ENCODE measurements at regions not wholly inside any gene's neighbourhood (a gene's known extent, or its start where the extent isn't known, plus 50 kb on each side); places are given as distances from the start of the nearest gene placed in this dataset.

DNA sequence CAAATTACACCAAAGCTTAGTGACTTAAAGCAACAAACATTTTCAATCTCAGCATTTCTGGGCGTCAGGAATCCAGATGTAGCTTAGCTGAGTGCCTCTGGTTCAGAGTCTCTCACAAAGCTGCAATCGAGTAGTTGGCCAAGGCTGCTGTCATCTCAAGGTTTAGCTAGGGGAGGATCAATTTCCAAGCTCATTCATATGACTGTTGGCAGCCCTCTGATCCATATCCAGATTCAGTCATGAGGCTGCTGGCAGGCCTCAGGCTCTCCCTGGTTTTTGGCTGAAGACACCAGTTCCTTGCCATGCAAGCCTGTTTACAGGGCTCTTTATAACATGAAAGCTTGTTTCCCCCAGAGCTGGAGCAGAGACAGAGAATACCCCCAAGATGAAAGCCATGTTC is 419.5 kb upstream of the TLE4 start:
- ChIA-PET CTCF (interaction anchor here (0.6 kb wide), 1 partner anchor 552 kb away, joined by 3 read pairs; no protein-coding TSS in a partner anchor), POLR2A (ENCODE audit: low non-redundant PET) (no interaction called here)
- no TSS peak for BruUV-seq (replicated peaks)
- Histone ChIP-seq H3K9me3 (ENCODE audit: low read depth, low read length, poor library complexity, severe bottlenecking) (no peaks in the 10 kb centered on the region), H3K36me3 (ENCODE audit: insufficient read depth, low read length, poor library complexity, severe bottlenecking) (no peaks in the 10 kb centered on the region), H3K27me3 (replicated peaks; ENCODE audit: insufficient read depth, low read depth, low read length, poor library complexity) (no peaks in the 10 kb centered on the region), H3K4me1 (ENCODE audit: insufficient read depth, low read length, poor library complexity, severe bottlenecking) (no peaks in the 10 kb centered on the region), H3K4me3 (ENCODE audit: low read depth, low read length, poor library complexity, severe bottlenecking) (no peak overlapping the region), H3K27ac (ENCODE audit: low read depth, low read length, poor library complexity, severe bottlenecking) (no peak overlapping the region)
- DNase-seq (ENCODE audit: low spot score): no peak
- TF ChIP-seq CTCF (conservative IDR thresholded peaks at IDR 0.05; ENCODE audit: low read depth, low read length) (no peak), EZH2 (IDR thresholded peaks at IDR 0.05; ENCODE audit: borderline replicate concordance, low read depth, low read length, poor library complexity, severe bottlenecking) (no peak)
- intact Hi-C loops (cut with micrococcal nuclease; ENCODE audit: unreplicated experiment): no loop called here

GRCh38 chr9:79154806-79155205 is 417.0 kb upstream of the TLE4 start:
- Histone ChIP-seq H3K27ac (ENCODE audit: low read depth, low read length, poor library complexity, severe bottlenecking) (no peak overlapping the region), H3K27me3 (replicated peaks; ENCODE audit: insufficient read depth, low read depth, low read length, poor library complexity) (peaks cover 11% of the 10 kb centered on the region), H3K4me1 (ENCODE audit: insufficient read depth, low read length, poor library complexity, severe bottlenecking) (no peaks in the 10 kb centered on the region), H3K4me3 (ENCODE audit: low read depth, low read length, poor library complexity, severe bottlenecking) (no peak overlapping the region), H3K36me3 (ENCODE audit: insufficient read depth, low read length, poor library complexity, severe bottlenecking) (no peaks in the 10 kb centered on the region), H3K9me3 (ENCODE audit: low read depth, low read length, poor library complexity, severe bottlenecking) (no peaks in the 10 kb centered on the region)
- intact Hi-C loops (cut with micrococcal nuclease; ENCODE audit: unreplicated experiment): no loop called here
- TF ChIP-seq EZH2 (IDR thresholded peaks at IDR 0.05; ENCODE audit: borderline replicate concordance, low read depth, low read length, poor library complexity, severe bottlenecking) (no peak), CTCF (conservative IDR thresholded peaks at IDR 0.05; ENCODE audit: low read depth, low read length) (no peak)
- POLR2A ChIA-PET (ENCODE audit: low non-redundant PET): interaction anchor here (0.7 kb wide), 1 partner anchor 1004 kb away, joined by 3 read pairs; no protein-coding TSS in a partner anchor
- CTCF ChIA-PET: no interaction called here
- no peak for DNase-seq (ENCODE audit: low spot score)
- no TSS peak for BruUV-seq (replicated peaks)

GRCh38 chr9:79155308-79155707 is 416.5 kb upstream of the TLE4 start:
- Histone ChIP-seq H3K9me3 (ENCODE audit: low read depth, low read length, poor library complexity, severe bottlenecking) (no peaks in the 10 kb centered on the region), H3K4me1 (ENCODE audit: insufficient read depth, low read length, poor library complexity, severe bottlenecking) (no peaks in the 10 kb centered on the region), H3K27me3 (replicated peaks; ENCODE audit: insufficient read depth, low read depth, low read length, poor library complexity) (peaks cover 16% of the 10 kb centered on the region), H3K27ac (ENCODE audit: low read depth, low read length, poor library complexity, severe bottlenecking) (no peak overlapping the region), H3K36me3 (ENCODE audit: insufficient read depth, low read length, poor library complexity, severe bottlenecking) (no peaks in the 10 kb centered on the region), H3K4me3 (ENCODE audit: low read depth, low read length, poor library complexity, severe bottlenecking) (no peak overlapping the region)
- no TSS peak for BruUV-seq (replicated peaks)
- intact Hi-C loops (cut with micrococcal nuclease; ENCODE audit: unreplicated experiment): no loop called here
- ChIA-PET CTCF (no interaction called here), POLR2A (ENCODE audit: low non-redundant PET) (no interaction called here)
- TF ChIP-seq CTCF (conservative IDR thresholded peaks at IDR 0.05; ENCODE audit: low read depth, low read length) (no peak), EZH2 (IDR thresholded peaks at IDR 0.05; ENCODE audit: borderline replicate concordance, low read depth, low read length, poor library complexity, severe bottlenecking) (no peak)
- no peak for DNase-seq (ENCODE audit: low spot score)

Data from A673 (cell line).